GM12878 (cell line): ENCODE measurements at regions not wholly inside any gene's neighbourhood (a gene's known extent, or its start where the extent isn't known, plus 50 kb on each side); places are given as distances from the start of the nearest gene placed in this dataset.
"Not testable (repeated sequence)": the region's sequence is repeated elsewhere in the genome, so short reads cannot be mapped to it uniquely, and the experiment has no call there.

Source experiments
- ATAC-seq: fragments of 200-7000 bp; cut with Tn5 transposase; 3 replicates; pipeline ENCODE4 v1.9.1; 2020; ENCODE audit warnings: mild to moderate bottlenecking, moderate library complexity
- BruUV-seq: library from RNA; stranded (reverse); fragments of 400-500 nt; replicated peaks from 2 replicates; lab custom pipeline; 2021; lab: Mats Ljungman, UMichigan
- CTCF ChIA-PET: fragments of 300-600 bp; sonication (Branson Sonifier 250); formaldehyde crosslinking; extraction: SDS; loops from one replicate; lab custom pipeline; 2021; ENCODE audit warnings: inconsistent platforms; lab: Yijun Ruan, JAX
- POLR2A ChIA-PET: fragments of 350-600 bp; formaldehyde crosslinking; extraction: SDS; loops from one replicate; lab custom pipeline; 2021; ENCODE audit warnings: inconsistent platforms; lab: Charles Lee
- RAD21 ChIA-PET: fragments of 300-600 bp; sonication (Branson Sonifier 250); formaldehyde crosslinking; loops from one replicate; lab custom pipeline; 2023; ENCODE audit warnings: antibody characterized with exemption; ENCODE audit not compliant: unreplicated experiment; lab: Charles Lee
- SMC1A ChIA-PET: fragments of 300-600 bp; sonication (Branson Sonifier 250); formaldehyde crosslinking; loops from one replicate; lab custom pipeline; 2023; ENCODE audit not compliant: unreplicated experiment, uncharacterized antibody; lab: Charles Lee
- DNase-seq: peaks from one replicate; pipeline ENCODE4 v3.0.0-alpha.2; 2011; ENCODE audit warnings: low read depth, low spot score
- FAIRE-seq: peaks from 3 replicates; lab custom pipeline; 2011; peaks lifted over from hg19 to GRCh38; lab: Jason Lieb, UNC
- H2AFZ ChIP-seq: 2 replicates; pipeline ENCODE4 v1.6.0; 2011; ENCODE audit warnings: low read depth, low read length, control low read depth; ENCODE audit not compliant: control insufficient read depth
- H3K27ac ChIP-seq: 2 replicates; pipeline ENCODE4 v1.5.1; 2011; ENCODE audit warnings: control low read depth; ENCODE audit not compliant: control insufficient read depth, insufficient read depth
- H3K27me3 ChIP-seq, 2 experiments: replicated peaks in 1 of 2; 2 replicates each; pipeline versions ENCODE4 v1.6.0 to v1.6.1; 2011; ENCODE audit warnings: low read length in 1 of 2; ENCODE audit not compliant: control insufficient read depth in 2 of 2, insufficient read depth in 2 of 2
- H3K36me3 ChIP-seq, 2 experiments: 2 replicates each; pipeline ENCODE4 v1.5.1; 2011; ENCODE audit warnings: low read length in 1 of 2; ENCODE audit not compliant: control insufficient read depth in 2 of 2, insufficient read depth in 2 of 2
- H3K4me1 ChIP-seq: 2 replicates; pipeline ENCODE4 v1.6.1; 2011; ENCODE audit warnings: mild to moderate bottlenecking, low read length, moderate library complexity, mixed read lengths; ENCODE audit not compliant: control insufficient read depth, insufficient read depth
- H3K4me2 ChIP-seq: 2 replicates; pipeline ENCODE4 v1.6.0; 2011; ENCODE audit warnings: control low read depth; ENCODE audit not compliant: control insufficient read depth, insufficient read depth
- H3K4me3 ChIP-seq: fragments of 200-600 bp; sonication (generic); 2 replicates; pipeline ENCODE4 v1.5.1; 2016
- H3K79me2 ChIP-seq: 2 replicates; pipeline ENCODE4 v1.6.0; 2011; ENCODE audit warnings: low read length; ENCODE audit not compliant: control insufficient read depth, insufficient read depth
- H3K9ac ChIP-seq: 2 replicates; pipeline ENCODE4 v1.8.0; 2011; ENCODE audit warnings: low read length, control low read depth, mixed read lengths; ENCODE audit not compliant: control insufficient read depth, insufficient read depth
- H3K9me3 ChIP-seq: replicated peaks from 3 replicates; pipeline ENCODE4 v1.5.1; 2011; ENCODE audit warnings: mild to moderate bottlenecking, low read length; ENCODE audit not compliant: control insufficient read depth, insufficient read depth
- H4K20me1 ChIP-seq: 2 replicates; pipeline ENCODE4 v1.6.0; 2011; ENCODE audit not compliant: control insufficient read depth, insufficient read depth
- KAT2A ChIP-seq: conservative IDR thresholded peaks from 2 replicates; pipeline ENCODE4 v1.6.1; 2011; ENCODE audit warnings: low read depth, low read length; ENCODE audit not compliant: control insufficient read depth
- MYB ChIP-seq: fragments of 150-350 bp; IDR thresholded peaks from 2 replicates; pipeline ENCODE4 v1.6.1; 2014; ENCODE audit warnings: mild to moderate bottlenecking, low read depth, low read length, borderline replicate concordance
- RAD51 ChIP-seq: fragments of 450-650 bp; IDR thresholded peaks from 2 replicates; pipeline ENCODE4 v1.6.1; 2016; ENCODE audit warnings: moderate library complexity, mild to moderate bottlenecking, inconsistent platforms
- RFX5 ChIP-seq: IDR thresholded peaks from 2 replicates; pipeline ENCODE4 v1.6.1; 2011; ENCODE audit warnings: low read depth, low read length, improper control_type of control experiment
- RUNX3 ChIP-seq: IDR thresholded peaks from 2 replicates; pipeline ENCODE4 v1.6.1; 2012; ENCODE audit warnings: low read length, inconsistent platforms
- whole genome bisulfite sequencing: methylation state at CpG from one replicate; pipeline ENCODE4 v1.1.6; 2016; ENCODE audit warnings: low lambda C conversion rate; ENCODE audit not compliant: insufficient replicate concordance, insufficient coverage; ENCODE audit errors: missing lambda C conversion rate; 5-methylcytosine and 5-hydroxymethylcytosine counted together
- in situ Hi-C: fragments of 300-500 bp; cut with MboI; formaldehyde crosslinking; loops from 9 replicates; pipeline ENCODE4 v1.14.3; 2018; ENCODE audit warnings: mixed read lengths
- intact Hi-C: fragments of 100-400 bp; cut with micrococcal nuclease; formaldehyde crosslinking; loops from one replicate; pipeline ENCODE4 v1.14.2; 2022; ENCODE audit not compliant: unreplicated experiment

DNA sequence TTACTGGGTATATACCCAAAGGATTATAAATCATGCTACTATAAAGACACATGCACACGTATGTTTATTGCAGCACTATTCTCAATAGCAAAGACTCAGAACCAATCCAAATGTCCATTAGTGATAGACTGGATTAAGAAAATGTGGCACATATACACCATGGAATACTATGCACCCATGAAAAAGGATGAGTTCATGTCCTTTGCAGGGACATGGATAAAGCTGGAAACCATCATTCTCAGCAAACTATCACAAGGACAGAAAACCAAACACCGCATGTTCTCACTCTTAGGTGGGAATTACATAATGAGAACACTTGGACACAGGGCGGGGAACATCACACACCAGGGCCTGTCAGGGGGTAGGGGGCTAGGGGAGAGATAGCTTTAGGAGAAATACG, 186.1 kb upstream of the FTMT start:
- FAIRE-seq, DNase-seq, H3K9ac ChIP-seq, in situ Hi-C loops, ATAC-seq, H2AFZ ChIP-seq, H3K9me3 ChIP-seq, CTCF ChIA-PET, H3K27me3 ChIP-seq, BruUV-seq, H3K27ac ChIP-seq, H3K79me2 ChIP-seq, RAD21 ChIA-PET, H3K4me3 ChIP-seq, H3K4me1 ChIP-seq, H4K20me1 ChIP-seq, SMC1A ChIA-PET, H3K4me2 ChIP-seq, intact Hi-C loops, H3K36me3 ChIP-seq, POLR2A ChIA-PET: not testable (repeated sequence)
- WGBS: 22% methylated on average over 4 of the region's 4 CpGs

- Histone ChIP-seq H3K4me1 (no peaks in the 10 kb centered on the region), H3K4me3 (no peak overlapping the region), H3K27me3 (no peaks in the 10 kb centered on the region), H2AFZ (no peak overlapping the region), H3K4me2 (no peak overlapping the region), H3K79me2 (no peaks in the 10 kb centered on the region), H3K27ac (no peak overlapping the region), H4K20me1 (no peaks in the 10 kb centered on the region), H3K9ac (no peak overlapping the region), H3K36me3 (no peaks in the 10 kb centered on the region), H3K9me3 (no peaks in the 10 kb centered on the region)
- in situ Hi-C loops (no loop called here), intact Hi-C loops (no loop called here)
- CTCF ChIA-PET: no interaction called here
- SMC1A ChIA-PET: no interaction called here
- no TSS peak for BruUV-seq
- TF ChIP-seq RFX5 (no peak), RUNX3 (no peak), MYB (no peak), KAT2A (no peak), RAD51 (no peak)
- POLR2A ChIA-PET: no interaction called here
- RAD21 ChIA-PET: no interaction called here
- FAIRE-seq (no peak), ATAC-seq (no peak), DNase-seq (no peak)
- WGBS: 2% methylated on average over 3 of the region's 3 CpGs
Observed at GRCh38 chr5:121667292-121667691, 184.4 kb upstream of the FTMT start.
